ENCODE measurements at regions not wholly inside any gene's neighbourhood (a gene's known extent, or its start where the extent isn't known, plus 50 kb on each side); places are given as distances from the start of the nearest gene placed in this dataset.

DNA sequence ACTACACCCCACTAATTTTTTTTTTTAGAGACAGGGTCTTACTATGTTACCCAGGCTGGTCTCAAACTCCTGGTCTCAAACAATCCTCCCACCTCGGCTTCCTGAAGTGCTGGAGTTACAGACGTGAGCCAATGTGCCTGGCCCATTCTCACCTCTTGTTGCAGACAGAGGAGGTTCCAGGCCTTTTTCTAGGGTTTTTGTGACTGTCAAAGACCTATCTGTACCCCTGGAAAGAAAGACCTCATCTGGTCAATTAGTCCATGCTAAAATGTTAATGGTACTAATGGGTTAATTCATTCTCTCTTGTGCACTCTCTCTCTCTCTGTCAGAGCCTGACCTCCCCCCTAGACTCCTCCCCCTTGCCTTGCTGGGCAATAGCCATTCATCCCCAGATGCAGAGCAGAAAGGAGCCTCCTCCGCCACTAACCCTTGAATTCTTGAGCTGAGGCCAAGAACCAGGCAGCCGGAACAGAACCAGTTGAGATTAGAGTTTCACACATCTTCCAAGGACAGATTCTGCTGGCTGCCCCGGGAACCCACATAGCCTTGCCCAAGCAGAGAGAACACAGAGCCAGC, 209.7 kb downstream of the SKIDA1 start:
- TF ChIP-seq, protein P1, sequence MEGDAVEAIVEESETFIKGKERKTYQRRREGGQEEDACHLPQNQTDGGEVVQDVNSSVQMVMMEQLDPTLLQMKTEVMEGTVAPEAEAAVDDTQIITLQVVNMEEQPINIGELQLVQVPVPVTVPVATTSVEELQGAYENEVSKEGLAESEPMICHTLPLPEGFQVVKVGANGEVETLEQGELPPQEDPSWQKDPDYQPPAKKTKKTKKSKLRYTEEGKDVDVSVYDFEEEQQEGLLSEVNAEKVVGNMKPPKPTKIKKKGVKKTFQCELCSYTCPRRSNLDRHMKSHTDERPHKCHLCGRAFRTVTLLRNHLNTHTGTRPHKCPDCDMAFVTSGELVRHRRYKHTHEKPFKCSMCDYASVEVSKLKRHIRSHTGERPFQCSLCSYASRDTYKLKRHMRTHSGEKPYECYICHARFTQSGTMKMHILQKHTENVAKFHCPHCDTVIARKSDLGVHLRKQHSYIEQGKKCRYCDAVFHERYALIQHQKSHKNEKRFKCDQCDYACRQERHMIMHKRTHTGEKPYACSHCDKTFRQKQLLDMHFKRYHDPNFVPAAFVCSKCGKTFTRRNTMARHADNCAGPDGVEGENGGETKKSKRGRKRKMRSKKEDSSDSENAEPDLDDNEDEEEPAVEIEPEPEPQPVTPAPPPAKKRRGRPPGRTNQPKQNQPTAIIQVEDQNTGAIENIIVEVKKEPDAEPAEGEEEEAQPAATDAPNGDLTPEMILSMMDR (conservative IDR thresholded peaks at IDR 0.05): no peak
- no peak for TF ChIP-seq EZH2 (IDR thresholded peaks at IDR 0.05; ENCODE audit: low read depth)
